ENCODE measurements at regions not wholly inside any gene's neighbourhood (a gene's known extent, or its start where the extent isn't known, plus 50 kb on each side); places are given as distances from the start of the nearest gene placed in this dataset.

GRCh38 chr18:73004260-73004659 is 136.5 kb upstream of the NETO1 start:
- DNase-seq (ENCODE audit: low spot score) (no peak), ATAC-seq (no peak)
- Mint-ChIP-seq H3K36me3 (ENCODE audit: low read depth) (no peaks in the 10 kb centered on the region), H3K9me3 (no peaks in the 10 kb centered on the region), H3K27ac (no peak overlapping the region), H3K4me1 (no peaks in the 10 kb centered on the region), H3K4me3 (no peak overlapping the region), H3K27me3 (ENCODE audit: insufficient read depth, low read depth, poor library complexity) (no peaks in the 10 kb centered on the region)
- Histone ChIP-seq H2AFZ (no peak overlapping the region), H3K36me3 (ENCODE audit: insufficient read depth) (no peaks in the 10 kb centered on the region), H3K4me1 (ENCODE audit: insufficient read depth) (no peaks in the 10 kb centered on the region), H3K27ac (ENCODE audit: low read depth) (no peak overlapping the region), H3K4me3 (no peak overlapping the region), H3K79me2 (replicated peaks; ENCODE audit: insufficient read depth) (no peaks in the 10 kb centered on the region), H3K9me2 (ENCODE audit: insufficient read depth) (no peaks in the 10 kb centered on the region), H3K4me2 (no peak overlapping the region), H3F3A (replicated peaks; ENCODE audit: low read depth) (no peaks in the 10 kb centered on the region), H3K27me3 (ENCODE audit: insufficient read depth) (no peaks in the 10 kb centered on the region), H4K20me1 (replicated peaks; ENCODE audit: insufficient read depth) (no peaks in the 10 kb centered on the region)
- TF ChIP-seq EZH2phosphoT487 (IDR thresholded peaks at IDR 0.05; ENCODE audit: unreplicated experiment) (no peak), ZNF114 (CRISPR knock-in tag; IDR thresholded peaks at IDR 0.05) (no peak)

GRCh38 chr18:72999971-73000607 is 132.3 kb upstream of the NETO1 start:
- H3K27me3 Mint-ChIP-seq (ENCODE audit: insufficient read depth, low read depth, poor library complexity), result no peaks in the 10 kb centered on the region
- Histone ChIP-seq H3F3A (replicated peaks; ENCODE audit: low read depth) (no peaks in the 10 kb centered on the region), H3K27ac (ENCODE audit: low read depth) (no peak overlapping the region), H2AFZ (no peak overlapping the region), H3K4me2 (no peak overlapping the region), H4K20me1 (replicated peaks; ENCODE audit: insufficient read depth) (no peaks in the 10 kb centered on the region), H3K36me3 (ENCODE audit: insufficient read depth) (no peaks in the 10 kb centered on the region), H3K4me1 (ENCODE audit: insufficient read depth) (no peaks in the 10 kb centered on the region), H3K79me2 (replicated peaks; ENCODE audit: insufficient read depth) (no peaks in the 10 kb centered on the region), H3K27me3 (ENCODE audit: insufficient read depth) (no peaks in the 10 kb centered on the region), H3K4me3 (no peak overlapping the region), H3K9me2 (ENCODE audit: insufficient read depth) (no peaks in the 10 kb centered on the region)
- ATAC-seq (no peak), DNase-seq (ENCODE audit: low spot score) (no peak)
- no peaks in the 10 kb centered on the region for H3K36me3 Mint-ChIP-seq (ENCODE audit: low read depth)
- no peak overlapping the region for H3K27ac Mint-ChIP-seq
- no peak overlapping the region for H3K4me3 Mint-ChIP-seq
- H3K4me1 Mint-ChIP-seq, result no peaks in the 10 kb centered on the region
- H3K9me3 Mint-ChIP-seq, result no peaks in the 10 kb centered on the region
- TF ChIP-seq POLR2AphosphoS5 (IDR thresholded peaks at IDR 0.05; ENCODE audit: low read depth), result no peak
- TF ChIP-seq REST (IDR thresholded peaks at IDR 0.05; ENCODE audit: unreplicated experiment), result no peak
- TF ChIP-seq EZH2 (IDR thresholded peaks at IDR 0.05; ENCODE audit: low read depth, unreplicated experiment), result no peak
- TF ChIP-seq JUNB (IDR thresholded peaks at IDR 0.05; ENCODE audit: unreplicated experiment), result no peak
- TF ChIP-seq NANOG (IDR thresholded peaks at IDR 0.05; ENCODE audit: borderline replicate concordance), result no peak
- TF ChIP-seq ZNF114 (CRISPR knock-in tag; IDR thresholded peaks at IDR 0.05), result no peak

- no peak overlapping the region for H3K27ac Mint-ChIP-seq
- Histone ChIP-seq H3K27ac (ENCODE audit: low read depth) (no peak overlapping the region), H3K36me3 (ENCODE audit: insufficient read depth) (no peaks in the 10 kb centered on the region), H3K27me3 (ENCODE audit: insufficient read depth) (no peaks in the 10 kb centered on the region), H3K4me3 (no peak overlapping the region), H3K4me1 (ENCODE audit: insufficient read depth) (no peaks in the 10 kb centered on the region), H2AFZ (no peak overlapping the region), H3K9me2 (ENCODE audit: insufficient read depth) (no peaks in the 10 kb centered on the region), H3K79me2 (replicated peaks; ENCODE audit: insufficient read depth) (no peaks in the 10 kb centered on the region), H3K4me2 (no peak overlapping the region), H3F3A (replicated peaks; ENCODE audit: low read depth) (no peaks in the 10 kb centered on the region), H4K20me1 (replicated peaks; ENCODE audit: insufficient read depth) (no peaks in the 10 kb centered on the region)
- H3K9me3 Mint-ChIP-seq, result no peaks in the 10 kb centered on the region
- H3K4me1 Mint-ChIP-seq, result no peaks in the 10 kb centered on the region
- DNase-seq (ENCODE audit: low spot score), result no peak
- H3K27me3 Mint-ChIP-seq (ENCODE audit: insufficient read depth, low read depth, poor library complexity), result no peaks in the 10 kb centered on the region
- H3K36me3 Mint-ChIP-seq (ENCODE audit: low read depth), result no peaks in the 10 kb centered on the region
- ATAC-seq, result no peak
- H3K4me3 Mint-ChIP-seq, result no peak overlapping the region
- no peak for TF ChIP-seq ZNF462 (CRISPR knock-in tag; IDR thresholded peaks at IDR 0.05)
These were observed 127.8 kb upstream of the NETO1 start for GRCh38 chr18:72995558-72995957.

Measured in GM23338 (cell line).